KMS-11 (cell line): ENCODE measurements at regions not wholly inside any gene's neighbourhood (a gene's known extent, or its start where the extent isn't known, plus 50 kb on each side); places are given as distances from the start of the nearest gene placed in this dataset.
"Not testable (repeated sequence)": the region's sequence is repeated elsewhere in the genome, so short reads cannot be mapped to it uniquely, and the experiment has no call there.

Experiments used
- H2AFZ ChIP-seq: fragments of 200-600 bp; sonication (generic); 2 replicates; pipeline ENCODE4 v1.6.1; 2016; ENCODE audit warnings: antibody characterized with exemption, mixed run types, low read depth
- H3K27ac ChIP-seq: fragments of 200-600 bp; sonication (generic); 2 replicates; pipeline ENCODE4 v1.6.1; 2016; ENCODE audit warnings: mild to moderate bottlenecking, mixed run types
- H3K27me3 ChIP-seq: fragments of 200-600 bp; sonication (generic); 2 replicates; pipeline ENCODE4 v1.6.1; 2017; ENCODE audit warnings: mild to moderate bottlenecking, low read depth, mixed run types, moderate library complexity; ENCODE audit not compliant: insufficient read depth
- H3K36me3 ChIP-seq: fragments of 200-600 bp; sonication (generic); 2 replicates; pipeline ENCODE4 v1.6.1; 2017; ENCODE audit warnings: mild to moderate bottlenecking, mixed run types; ENCODE audit not compliant: insufficient read depth
- H3K4me1 ChIP-seq: fragments of 200-600 bp; sonication (generic); 2 replicates; pipeline ENCODE4 v1.6.1; 2016; ENCODE audit warnings: mild to moderate bottlenecking, low read depth, mixed run types; ENCODE audit not compliant: poor library complexity, severe bottlenecking
- H3K4me2 ChIP-seq: fragments of 200-600 bp; sonication (generic); 2 replicates; pipeline ENCODE4 v1.7.0; 2016; ENCODE audit warnings: mild to moderate bottlenecking, mixed run types
- H3K4me3 ChIP-seq: fragments of 200-600 bp; sonication (generic); IDR thresholded peaks from 2 replicates; pipeline ENCODE4 v1.6.1; 2017; ENCODE audit warnings: low read depth, low read length, mixed read lengths; ENCODE audit not compliant: insufficient read depth
- H3K79me2 ChIP-seq: fragments of 200-600 bp; sonication (generic); 2 replicates; pipeline ENCODE4 v1.6.1; 2016; ENCODE audit warnings: low read depth, mixed run types; ENCODE audit not compliant: insufficient read depth
- H3K9ac ChIP-seq: fragments of 200-600 bp; sonication (generic); 2 replicates; pipeline ENCODE4 v1.6.1; 2016; ENCODE audit warnings: mild to moderate bottlenecking, mixed run types
- H4K20me1 ChIP-seq: fragments of 200-600 bp; sonication (generic); 2 replicates; pipeline ENCODE4 v1.6.1; 2016; ENCODE audit warnings: mild to moderate bottlenecking, mixed run types; ENCODE audit not compliant: insufficient read depth
- CTCF ChIP-seq: fragments of 200-600 bp; sonication (generic); conservative IDR thresholded peaks from 2 replicates; pipeline ENCODE4 v1.6.1; 2017; ENCODE audit warnings: low read depth, mild to moderate bottlenecking, antibody characterized with exemption, low read length, moderate library complexity, mixed read lengths

DNA sequence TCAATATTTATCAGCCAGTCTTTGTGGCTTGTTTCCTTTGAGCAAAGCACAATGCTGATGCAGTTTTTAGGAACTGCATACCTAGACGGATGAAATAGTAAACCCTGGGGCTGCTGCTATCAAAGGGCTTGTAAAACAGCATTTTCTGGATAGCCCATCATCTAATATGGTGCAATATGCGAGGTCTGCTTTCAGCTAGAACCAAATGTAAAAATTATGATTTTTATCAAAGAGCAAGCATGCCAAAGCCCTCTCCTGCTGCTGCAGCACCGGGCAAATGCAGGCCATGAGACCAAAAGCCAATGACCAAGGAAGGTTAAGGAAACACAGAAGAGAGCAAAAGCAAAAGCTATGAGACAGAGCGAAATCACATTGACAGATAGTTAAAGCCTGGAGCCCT lies 1000.4 kb downstream of the MAT2B start:
- Histone ChIP-seq H3K4me3 (no peak overlapping the region), H3K36me3 (no peaks in the 10 kb centered on the region), H4K20me1 (no peaks in the 10 kb centered on the region), H3K27me3 (no peaks in the 10 kb centered on the region), H3K4me1 (no peaks in the 10 kb centered on the region), H3K4me2 (no peak overlapping the region), H3K79me2 (no peaks in the 10 kb centered on the region), H3K9ac (no peak overlapping the region), H3K27ac (no peak overlapping the region), H2AFZ (no peak overlapping the region)
- TF ChIP-seq CTCF: no peak

DNA sequence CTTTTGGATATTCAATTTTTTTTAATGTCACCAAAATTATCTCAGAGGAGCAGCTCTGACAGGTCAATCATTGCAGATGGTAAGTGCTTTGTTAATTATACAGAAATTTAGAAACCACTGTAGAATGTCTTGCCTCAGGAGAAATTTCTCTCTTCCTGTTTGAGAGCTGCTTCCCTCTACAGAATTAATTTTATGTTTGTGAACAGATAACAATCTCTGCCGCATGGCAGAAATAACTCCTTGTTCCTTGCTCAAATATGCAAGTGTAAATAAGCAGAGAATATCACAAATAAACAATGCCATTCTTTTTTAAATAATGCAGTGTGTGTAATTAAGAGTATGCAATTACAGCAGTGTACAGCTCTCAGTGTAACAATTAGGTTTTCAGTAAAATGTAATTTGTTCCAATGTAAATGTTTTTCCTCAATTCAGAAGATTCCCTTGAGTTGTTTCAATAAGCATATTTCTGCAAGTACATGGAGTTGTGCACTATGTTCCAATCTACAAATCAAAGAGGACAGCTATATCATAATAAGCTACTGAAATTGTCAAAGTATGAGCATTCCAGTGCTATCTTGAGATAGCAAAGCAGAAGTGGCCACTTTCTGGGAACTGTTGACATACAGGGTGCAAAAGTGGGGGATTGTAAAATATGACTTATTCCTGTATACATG lies 1012.8 kb downstream of the MAT2B start:
- Histone ChIP-seq H3K4me1 (no peaks in the 10 kb centered on the region), H3K4me3 (no peak overlapping the region), H3K4me2 (no peak overlapping the region), H2AFZ (no peak overlapping the region), H3K27me3 (no peaks in the 10 kb centered on the region), H3K9ac (no peak overlapping the region), H4K20me1 (no peaks in the 10 kb centered on the region), H3K79me2 (no peaks in the 10 kb centered on the region), H3K36me3 (no peaks in the 10 kb centered on the region), H3K27ac (no peak overlapping the region)
- TF ChIP-seq CTCF: no peak

DNA sequence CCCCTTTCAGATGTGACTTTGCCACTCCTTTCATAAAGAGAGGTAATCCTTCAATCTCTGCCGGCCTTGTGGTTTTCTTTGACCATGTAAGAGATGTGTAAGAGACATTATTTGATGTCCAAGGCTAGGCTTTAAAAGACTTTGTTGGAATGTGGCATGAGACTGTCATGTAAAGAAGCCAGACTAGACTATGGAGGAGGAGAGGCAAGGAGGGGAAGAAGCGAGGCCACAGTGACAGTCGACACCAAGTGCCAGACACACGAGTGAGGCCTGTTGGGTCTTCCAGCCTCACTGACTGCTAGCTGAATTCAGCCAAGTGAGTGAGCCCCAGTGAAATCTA lies 1013.3 kb downstream of the MAT2B start:
- no peaks in the 10 kb centered on the region for H4K20me1 ChIP-seq
- H2AFZ ChIP-seq: no peak overlapping the region
- TF ChIP-seq CTCF: no peak
- H3K9ac ChIP-seq: no peak overlapping the region
- H3K27ac ChIP-seq: no peak overlapping the region
- no peaks in the 10 kb centered on the region for H3K4me1 ChIP-seq
- H3K4me3 ChIP-seq: no peak overlapping the region
- H3K4me2 ChIP-seq: no peak overlapping the region
- no peaks in the 10 kb centered on the region for H3K79me2 ChIP-seq
- H3K27me3 ChIP-seq: no peaks in the 10 kb centered on the region
- no peaks in the 10 kb centered on the region for H3K36me3 ChIP-seq

DNA sequence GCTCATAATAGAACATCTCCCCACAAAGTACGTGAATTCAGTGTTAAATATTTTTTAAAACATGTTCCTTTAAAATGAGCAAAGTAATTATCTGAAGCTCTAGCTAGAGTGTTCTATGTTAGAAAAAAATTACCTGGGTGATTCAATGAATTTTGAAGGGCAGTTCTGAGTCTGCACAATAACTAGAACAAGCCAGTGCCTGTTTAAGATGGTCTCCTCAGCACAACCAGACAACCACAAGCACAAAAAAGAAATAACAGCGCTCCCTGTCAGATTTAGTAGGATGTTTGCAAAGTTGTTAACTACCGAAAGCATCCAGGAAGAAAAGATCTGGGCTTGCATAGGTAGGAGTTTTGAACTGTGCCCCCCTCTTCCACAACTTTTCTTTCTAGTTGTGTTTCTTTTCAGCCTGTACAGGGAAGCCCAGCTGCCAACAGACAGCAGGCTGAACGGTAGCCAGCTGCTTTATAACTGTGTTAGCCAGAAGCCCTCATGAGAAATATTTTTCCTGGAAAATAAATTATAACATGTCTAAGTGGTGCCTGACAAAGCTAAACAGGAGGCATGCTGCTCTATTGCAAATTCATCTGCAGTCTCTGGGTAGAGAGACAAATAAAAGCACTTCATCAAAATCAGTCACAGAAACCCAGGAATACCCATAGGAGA lies 1026.9 kb downstream of the MAT2B start:
- Histone ChIP-seq H3K9ac (no peak overlapping the region), H3K4me1 (no peaks in the 10 kb centered on the region), H3K4me3 (no peak overlapping the region), H3K27ac (no peak overlapping the region), H4K20me1 (no peaks in the 10 kb centered on the region), H2AFZ (no peak overlapping the region), H3K79me2 (no peaks in the 10 kb centered on the region), H3K27me3 (no peaks in the 10 kb centered on the region), H3K36me3 (no peaks in the 10 kb centered on the region), H3K4me2 (no peak overlapping the region)
- no peak for TF ChIP-seq CTCF

DNA sequence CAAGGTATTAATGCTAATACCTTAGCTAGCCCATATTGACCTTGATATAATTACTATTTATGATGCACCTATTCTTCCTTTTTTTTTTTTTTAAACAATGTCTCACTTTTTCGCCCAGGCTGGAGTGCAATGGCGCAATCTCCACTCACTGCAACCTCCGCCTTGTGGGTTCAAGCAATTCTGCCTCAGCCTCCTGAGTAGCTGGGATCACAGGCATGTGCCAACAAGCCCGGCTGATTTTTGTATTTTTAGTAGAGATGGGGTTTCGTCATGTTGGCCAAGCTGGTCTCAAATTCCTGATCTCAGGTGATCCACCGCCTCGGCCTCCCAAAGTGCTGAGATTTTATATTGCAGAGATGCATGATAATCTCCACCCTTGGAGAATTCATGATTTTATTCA lies 1028.0 kb downstream of the MAT2B start:
- not testable (repeated sequence) for H2AFZ ChIP-seq, H3K27me3 ChIP-seq, H3K4me2 ChIP-seq, H3K79me2 ChIP-seq, H3K4me1 ChIP-seq, H3K27ac ChIP-seq, H3K4me3 ChIP-seq, H3K36me3 ChIP-seq, H4K20me1 ChIP-seq, H3K9ac ChIP-seq
